ENCODE measurements at regions not wholly inside any gene's neighbourhood (a gene's known extent, or its start where the extent isn't known, plus 50 kb on each side); places are given as distances from the start of the nearest gene placed in this dataset.

DNA sequence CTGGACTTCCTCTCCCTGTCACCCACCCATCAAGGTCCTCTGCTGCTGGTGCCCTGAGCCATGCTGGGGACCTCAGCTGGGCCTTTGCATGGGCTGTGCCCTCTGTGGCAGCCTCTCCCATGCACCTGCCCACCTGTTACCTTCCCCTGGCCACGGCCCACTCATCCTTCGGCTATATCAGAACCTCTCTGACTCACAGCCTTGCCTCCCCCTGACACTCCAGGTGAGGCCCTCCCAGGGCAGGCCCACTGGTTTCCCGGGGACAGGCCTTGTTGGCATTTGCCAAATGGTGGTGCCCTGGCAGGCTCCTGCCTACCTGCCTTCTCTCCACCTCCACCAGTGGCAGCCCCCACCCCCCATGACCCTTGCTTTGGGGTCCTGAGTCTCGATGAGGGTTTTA lies 73.7 kb upstream of the PRR5 start:
- TF ChIP-seq EZH2 (IDR thresholded peaks at IDR 0.05): no peak
- no peak for TF ChIP-seq POLR2AphosphoS5 (IDR thresholded peaks at IDR 0.05; ENCODE audit: borderline replicate concordance, low read depth, low read length)
- no peak for TF ChIP-seq FOXP2 (optimal IDR thresholded peaks at IDR 0.05; ENCODE audit: control extremely low read depth, extremely low read length, insufficient read depth)
